Gastrocnemius medialis (tissue), 4 donors: ENCODE measurements at regions not wholly inside any gene's neighbourhood (a gene's known extent, or its start where the extent isn't known, plus 50 kb on each side); places are given as distances from the start of the nearest gene placed in this dataset.

Experiments used
- ATAC-seq, 2 donors: fragments of 150-250 bp; one replicate each; pipeline ENCODE4 v1.9.1; 2016
- DNase-seq, 2 donors: peaks; one replicate each; pipeline ENCODE4 v3.0.0-alpha.2; 2019
- H3K27ac ChIP-seq, 4 donors: fragments of 200-600 bp; sonication (generic); 1 replicate in 1 of 4; 2 replicates in 3 of 4; pipeline ENCODE4 v1.5.1; 2016 to 2018; ENCODE audit warnings: mild to moderate bottlenecking in 2 of 4, moderate library complexity in 1 of 4
- H3K27me3 ChIP-seq, 3 donors: fragments of 200-600 bp; sonication (generic) in 2 of 3; 1 replicate in 1 of 3; 2 replicates in 2 of 3; pipeline versions ENCODE4 v1.5.1 to v1.6.0; 2016 to 2019; ENCODE audit warnings: mild to moderate bottlenecking in 1 of 3, moderate library complexity in 1 of 3
- H3K36me3 ChIP-seq, 2 donors: fragments of 200-600 bp; sonication (generic) in 1 of 2; one replicate each; pipeline ENCODE4 v1.5.1; 2017 to 2018
- H3K4me1 ChIP-seq, 2 donors: fragments of 200-600 bp; sonication (generic) in 1 of 2; one replicate each; pipeline ENCODE4 v1.5.1; 2016 to 2017; ENCODE audit warnings: mild to moderate bottlenecking in 2 of 2
- H3K4me3 ChIP-seq, 4 donors: fragments of 200-600 bp; sonication (generic) in 3 of 4; 1 replicate in 1 of 4; 2 replicates in 3 of 4; pipeline ENCODE4 v1.5.1; 2016 to 2019; ENCODE audit warnings: mild to moderate bottlenecking in 2 of 4
- H3K9me3 ChIP-seq, 3 donors: fragments of 200-600 bp; sonication (generic) in 2 of 3; 1 replicate in 1 of 3; 2 replicates in 2 of 3; pipeline ENCODE4 v1.5.1; 2016 to 2019
- CTCF ChIP-seq, 5 experiments: fragments of 450-650 bp in 3 of 5; fragments of 200-600 bp in 2 of 5; sonication (generic) in 2 of 5; IDR thresholded peaks in 4 of 5; conservative IDR thresholded peaks in 1 of 5; 1 replicate in 4 of 5; 2 replicates in 1 of 5; pipeline ENCODE4 v1.5.1; 2016 to 2019; ENCODE audit warnings: antibody characterized with exemption in 5 of 5, mild to moderate bottlenecking in 3 of 5, moderate library complexity in 3 of 5
- POLR2A ChIP-seq, 2 donors: fragments of 450-650 bp; IDR thresholded peaks; one replicate each; pipeline ENCODE4 v1.6.1; 2017; ENCODE audit warnings: antibody characterized with exemption in 2 of 2, mild to moderate bottlenecking in 2 of 2, moderate library complexity in 2 of 2
- in situ Hi-C, 4 donors: fragments of 200-750 bp; cut with MboI; loops; one replicate each; pipeline versions ENCODE4 v1.15.0 to v1.8.0; 2017; ENCODE audit warnings: low sequenced_read_pairs in 4 of 4
- intact Hi-C: fragments of 100-400 bp; cut with DNase I; formaldehyde crosslinking; loops from one replicate; pipeline ENCODE4 v1.15.1; 2023; ENCODE audit warnings: low total_unique reads

- Histone ChIP-seq H3K36me3 (no peaks in the 10 kb centered on the region), H3K27me3 (no peaks in the 10 kb centered on the region), H3K4me1 (peaks cover 0 to 15% of the 10 kb centered on the region in 2 donors), H3K4me3 (no peak overlapping the region), H3K27ac (no peak overlapping the region), H3K9me3 (no peaks in the 10 kb centered on the region)
- DNase-seq (peak in 1 of 2 donors; percentile 29), ATAC-seq (no peak)
- TF ChIP-seq CTCF (IDR thresholded peaks at IDR 0.05 in 4 of 5, conservative IDR thresholded peaks at IDR 0.05 in 1 of 5): no peak
- no peak for TF ChIP-seq POLR2A (IDR thresholded peaks at IDR 0.05)
- intact Hi-C loops (no loop called here), in situ Hi-C loops (no loop called here)
These were observed 479.3 kb downstream of the ARHGEF28 start for GRCh38 chr5:74105126-74105780.

- Histone ChIP-seq H3K27ac (no peak overlapping the region), H3K4me3 (no peak overlapping the region), H3K4me1 (peaks cover 0 to 15% of the 10 kb centered on the region in 2 donors), H3K36me3 (no peaks in the 10 kb centered on the region), H3K9me3 (no peaks in the 10 kb centered on the region), H3K27me3 (no peaks in the 10 kb centered on the region)
- DNase-seq (no peak), ATAC-seq (no peak)
- in situ Hi-C loops (no loop called here), intact Hi-C loops (no loop called here)
- no peak for TF ChIP-seq CTCF (IDR thresholded peaks at IDR 0.05 in 4 of 5, conservative IDR thresholded peaks at IDR 0.05 in 1 of 5)
- TF ChIP-seq POLR2A (IDR thresholded peaks at IDR 0.05): no peak
These were observed 477.4 kb downstream of the ARHGEF28 start for GRCh38 chr5:74103131-74104023.

- in situ Hi-C loops (no loop called here), intact Hi-C loops (no loop called here)
- Histone ChIP-seq H3K36me3 (no peaks in the 10 kb centered on the region), H3K4me1 (peaks cover 4% of the 10 kb centered on the region in 2 donors), H3K9me3 (no peaks in the 10 kb centered on the region), H3K27ac (no peak overlapping the region), H3K4me3 (no peak overlapping the region), H3K27me3 (no peaks in the 10 kb centered on the region)
- no peak for ATAC-seq
- no peak for DNase-seq
- TF ChIP-seq CTCF (IDR thresholded peaks at IDR 0.05 in 4 of 5, conservative IDR thresholded peaks at IDR 0.05 in 1 of 5) (no peak), POLR2A (IDR thresholded peaks at IDR 0.05) (no peak)
These were observed 474.3 kb downstream of the ARHGEF28 start for GRCh38 chr5:74100268-74100665.

- H3K4me3 ChIP-seq: no peak overlapping the region
- no peak for TF ChIP-seq POLR2A (IDR thresholded peaks at IDR 0.05)
- TF ChIP-seq CTCF (IDR thresholded peaks at IDR 0.05 in 4 of 5, conservative IDR thresholded peaks at IDR 0.05 in 1 of 5): no peak
- no peak for DNase-seq
- no peak overlapping the region for H3K27ac ChIP-seq
- in situ Hi-C loops: no loop called here
- peaks cover 5 to 10% of the 10 kb centered on the region in 2 donors for H3K4me1 ChIP-seq
- H3K36me3 ChIP-seq: no peaks in the 10 kb centered on the region
- intact Hi-C loops: no loop called here
- no peaks in the 10 kb centered on the region for H3K27me3 ChIP-seq
- ATAC-seq: no peak
- no peaks in the 10 kb centered on the region for H3K9me3 ChIP-seq
These were observed 473.7 kb downstream of the ARHGEF28 start for GRCh38 chr5:74099538-74100267.
